ENCODE measurements at regions not wholly inside any gene's neighbourhood (a gene's known extent, or its start where the extent isn't known, plus 50 kb on each side); places are given as distances from the start of the nearest gene placed in this dataset.
A peak's percentile ranks its signal among the peaks of the same experiment; 100 is the strongest.
"Not testable (repeated sequence)": the region's sequence is repeated elsewhere in the genome, so short reads cannot be mapped to it uniquely, and the experiment has no call there.

- H3K36me3 ChIP-seq, H3K4me3 ChIP-seq, H3K9me3 ChIP-seq, H3K4me1 ChIP-seq, ATAC-seq, H3K27me3 ChIP-seq, H3K27ac ChIP-seq: not testable (repeated sequence)
Measured at GRCh38 chr11:49327766-49328165, 119.4 kb upstream of the FOLH1 start.

DNA sequence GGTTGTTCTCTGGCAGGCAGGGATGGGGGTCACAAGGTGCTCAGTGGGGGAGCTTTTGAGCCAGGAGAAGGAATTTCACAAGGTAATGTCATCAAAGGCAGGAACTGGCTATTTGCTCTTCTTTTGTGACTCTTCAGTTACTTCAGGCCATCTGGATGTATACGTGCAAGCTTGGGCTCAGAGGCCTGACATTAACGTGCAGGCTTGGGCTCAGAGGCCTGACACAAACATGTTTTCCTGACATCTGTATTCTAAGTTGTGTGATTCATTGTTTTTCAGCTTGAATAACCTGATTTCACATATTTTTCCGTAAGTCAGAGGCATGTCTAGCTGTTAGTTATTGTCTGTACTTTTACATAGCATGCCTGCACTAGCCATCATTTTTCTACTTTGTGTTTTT is 118.2 kb upstream of the FOLH1 start:
- ATAC-seq, H3K27ac ChIP-seq, H3K27me3 ChIP-seq, H3K4me3 ChIP-seq, H3K36me3 ChIP-seq, H3K4me1 ChIP-seq: not testable (repeated sequence)
- WGBS, 2 donors (ENCODE audit: low coverage in 1 of 2): 37 to 46% methylated on average over 3 of the region's 3 CpGs
- H3K9me3 ChIP-seq: peaks cover 0 to 14% (median 0%) of the 10 kb centered on the region in 3 donors

GRCh38 chr11:49316180-49316579 is 107.8 kb upstream of the FOLH1 start:
- Histone ChIP-seq H3K9me3 (no peaks in the 10 kb centered on the region), H3K4me1 (no peaks in the 10 kb centered on the region), H3K36me3 (no peaks in the 10 kb centered on the region), H3K4me3 (no peak overlapping the region), H3K27ac (no peak overlapping the region), H3K27me3 (no peaks in the 10 kb centered on the region)
- ATAC-seq: no peak
- TF ChIP-seq, protein P1, sequence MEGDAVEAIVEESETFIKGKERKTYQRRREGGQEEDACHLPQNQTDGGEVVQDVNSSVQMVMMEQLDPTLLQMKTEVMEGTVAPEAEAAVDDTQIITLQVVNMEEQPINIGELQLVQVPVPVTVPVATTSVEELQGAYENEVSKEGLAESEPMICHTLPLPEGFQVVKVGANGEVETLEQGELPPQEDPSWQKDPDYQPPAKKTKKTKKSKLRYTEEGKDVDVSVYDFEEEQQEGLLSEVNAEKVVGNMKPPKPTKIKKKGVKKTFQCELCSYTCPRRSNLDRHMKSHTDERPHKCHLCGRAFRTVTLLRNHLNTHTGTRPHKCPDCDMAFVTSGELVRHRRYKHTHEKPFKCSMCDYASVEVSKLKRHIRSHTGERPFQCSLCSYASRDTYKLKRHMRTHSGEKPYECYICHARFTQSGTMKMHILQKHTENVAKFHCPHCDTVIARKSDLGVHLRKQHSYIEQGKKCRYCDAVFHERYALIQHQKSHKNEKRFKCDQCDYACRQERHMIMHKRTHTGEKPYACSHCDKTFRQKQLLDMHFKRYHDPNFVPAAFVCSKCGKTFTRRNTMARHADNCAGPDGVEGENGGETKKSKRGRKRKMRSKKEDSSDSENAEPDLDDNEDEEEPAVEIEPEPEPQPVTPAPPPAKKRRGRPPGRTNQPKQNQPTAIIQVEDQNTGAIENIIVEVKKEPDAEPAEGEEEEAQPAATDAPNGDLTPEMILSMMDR (IDR thresholded peaks at IDR 0.05): no peak
- TF ChIP-seq POLR2A (IDR thresholded peaks at IDR 0.05) (no peak), POLR2AphosphoS5 (IDR thresholded peaks at IDR 0.05) (no peak), EP300 (IDR thresholded peaks at IDR 0.05) (no peak)
- 65 to 100% methylated on average over 1 to 2 of the region's 2 CpGs for WGBS, 2 donors (ENCODE audit: low coverage in 1 of 2)

GRCh38 chr11:49303080-49303479 is 94.7 kb upstream of the FOLH1 start:
- ATAC-seq: no peak
- no peak overlapping the region for H3K4me3 ChIP-seq

GRCh38 chr11:49302360-49302759 is 94.0 kb upstream of the FOLH1 start:
- Histone ChIP-seq H3K4me3 (no peak overlapping the region), H3K27me3 (no peaks in the 10 kb centered on the region), H3K4me1 (no peaks in the 10 kb centered on the region), H3K9me3 (no peaks in the 10 kb centered on the region), H3K27ac (no peak overlapping the region), H3K36me3 (no peaks in the 10 kb centered on the region)
- TF ChIP-seq, protein P1 (IDR thresholded peaks at IDR 0.05): no peak
- no peak for TF ChIP-seq POLR2A (IDR thresholded peaks at IDR 0.05)
- no peak for TF ChIP-seq POLR2AphosphoS5 (IDR thresholded peaks at IDR 0.05)
- no peak for TF ChIP-seq EP300 (IDR thresholded peaks at IDR 0.05)
- 61 to 72% methylated on average over 2 of the region's 2 CpGs for WGBS, 2 donors (ENCODE audit: low coverage in 1 of 2)
- ATAC-seq: no peak

More at GRCh38 chr11:49303080-49303479, 94.7 kb upstream of the FOLH1 start:
- no peaks in the 10 kb centered on the region for H3K9me3 ChIP-seq
- 83 to 100% methylated on average over 1 of the region's 1 CpG for WGBS, 2 donors (ENCODE audit: low coverage in 1 of 2)
- no peaks in the 10 kb centered on the region for H3K36me3 ChIP-seq
- TF ChIP-seq POLR2A (IDR thresholded peaks at IDR 0.05): no peak
- TF ChIP-seq POLR2AphosphoS5 (IDR thresholded peaks at IDR 0.05): no peak
- TF ChIP-seq, protein P1 (IDR thresholded peaks at IDR 0.05): no peak
- no peak for TF ChIP-seq EP300 (IDR thresholded peaks at IDR 0.05)
- H3K27me3 ChIP-seq: no peaks in the 10 kb centered on the region
- no peak overlapping the region for H3K27ac ChIP-seq
- H3K4me1 ChIP-seq: no peaks in the 10 kb centered on the region

DNA sequence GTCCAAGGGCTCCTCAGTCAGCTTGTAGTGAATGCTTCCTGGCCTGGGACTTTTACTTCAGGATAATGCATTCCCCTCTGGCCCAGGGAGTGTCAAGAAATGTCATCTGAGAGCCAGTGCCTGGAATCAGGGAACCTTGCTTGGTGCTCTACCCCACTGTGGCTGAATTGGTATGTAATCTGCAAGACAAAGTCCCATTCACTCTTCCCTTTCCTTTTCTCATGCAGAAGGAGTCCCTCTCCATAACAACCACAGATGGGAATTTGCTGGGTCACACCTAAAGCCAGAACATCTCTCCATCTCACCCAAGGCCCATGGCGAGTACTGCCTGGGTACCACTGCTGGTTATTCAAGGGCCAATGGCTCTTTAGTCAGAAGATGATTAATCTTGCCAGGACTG is 89.6 kb upstream of the FOLH1 start:
- H3K27me3 ChIP-seq, H3K4me3 ChIP-seq, H3K4me1 ChIP-seq, ATAC-seq, H3K36me3 ChIP-seq, H3K27ac ChIP-seq, H3K9me3 ChIP-seq: not testable (repeated sequence)
- WGBS, 2 donors (ENCODE audit: low coverage in 1 of 2): no CpG with 5 or more reads among the region's 1 CpG

GRCh38 chr11:49283911-49284310 is 75.5 kb upstream of the FOLH1 start:
- H3K27ac ChIP-seq, H3K36me3 ChIP-seq, H3K9me3 ChIP-seq, H3K4me1 ChIP-seq, H3K4me3 ChIP-seq, H3K27me3 ChIP-seq: not testable (repeated sequence)
- 51 to 54% methylated on average over 3 of the region's 3 CpGs for WGBS, 2 donors (ENCODE audit: low coverage in 1 of 2)
- peak; percentile 36 for ATAC-seq

DNA sequence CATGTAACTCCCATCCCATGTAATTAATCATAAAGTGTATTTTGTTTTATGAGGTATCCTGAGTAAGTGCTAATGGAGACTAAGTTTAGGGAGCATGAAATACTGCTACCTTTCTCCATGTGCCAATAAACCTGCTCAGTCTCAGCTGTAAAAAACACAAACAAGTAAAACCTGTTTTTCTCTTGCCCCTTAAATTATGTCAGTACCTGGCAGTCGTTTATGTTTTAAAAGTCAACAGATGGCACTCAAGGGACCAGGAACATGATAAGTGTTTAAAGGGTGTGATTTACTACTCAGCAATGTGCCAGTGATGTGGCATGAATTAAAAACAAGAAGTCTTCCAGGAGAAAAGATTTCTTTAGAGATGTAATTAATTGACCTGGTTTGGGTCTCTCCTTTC is 74.9 kb upstream of the FOLH1 start:
- H3K27me3 ChIP-seq, H3K9me3 ChIP-seq, H3K36me3 ChIP-seq, H3K27ac ChIP-seq, ATAC-seq, H3K4me1 ChIP-seq, H3K4me3 ChIP-seq: not testable (repeated sequence)
- 11 to 38% methylated on average over 1 of the region's 1 CpG for WGBS, 2 donors (ENCODE audit: low coverage in 1 of 2)

- H3K27me3 ChIP-seq, H3K36me3 ChIP-seq, H3K4me1 ChIP-seq, H3K4me3 ChIP-seq, ATAC-seq, H3K27ac ChIP-seq, H3K9me3 ChIP-seq: not testable (repeated sequence)
- WGBS, 2 donors (ENCODE audit: low coverage in 1 of 2): 72 to 100% methylated on average over 3 of the region's 3 CpGs
Measured at GRCh38 chr11:49282125-49282524, 73.7 kb upstream of the FOLH1 start.

DNA sequence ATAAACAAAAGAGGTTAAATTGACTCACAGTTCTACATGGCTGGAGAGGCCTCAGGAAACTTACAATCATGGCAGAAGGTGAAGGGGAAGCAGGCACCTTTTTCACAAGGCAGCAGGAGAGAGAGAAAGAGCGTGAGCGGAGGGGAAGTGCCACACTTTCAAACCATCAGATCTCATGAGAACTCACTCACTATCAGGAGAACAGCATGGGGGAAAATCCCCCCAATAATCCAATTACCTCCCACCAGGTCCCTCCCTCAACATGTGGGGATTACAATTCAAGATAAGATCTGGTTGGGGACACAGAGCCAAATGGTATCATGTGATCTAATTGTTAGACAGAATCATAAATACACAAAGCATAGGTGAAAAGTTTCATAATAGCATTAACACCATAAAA is 69.5 kb upstream of the FOLH1 start:
- 57% methylated on average over 2 of the region's 2 CpGs; no CpG with 5 or more reads in 1 of the 2 donors for WGBS, 2 donors (ENCODE audit: low coverage in 1 of 2)
- not testable (repeated sequence) for H3K27ac ChIP-seq, H3K36me3 ChIP-seq, ATAC-seq, H3K27me3 ChIP-seq, H3K4me3 ChIP-seq, H3K4me1 ChIP-seq, H3K9me3 ChIP-seq

Measured in gastroesophageal sphincter (tissue), 4 donors.